ENCODE measurements at regions not wholly inside any gene's neighbourhood (a gene's known extent, or its start where the extent isn't known, plus 50 kb on each side); places are given as distances from the start of the nearest gene placed in this dataset.

DNA sequence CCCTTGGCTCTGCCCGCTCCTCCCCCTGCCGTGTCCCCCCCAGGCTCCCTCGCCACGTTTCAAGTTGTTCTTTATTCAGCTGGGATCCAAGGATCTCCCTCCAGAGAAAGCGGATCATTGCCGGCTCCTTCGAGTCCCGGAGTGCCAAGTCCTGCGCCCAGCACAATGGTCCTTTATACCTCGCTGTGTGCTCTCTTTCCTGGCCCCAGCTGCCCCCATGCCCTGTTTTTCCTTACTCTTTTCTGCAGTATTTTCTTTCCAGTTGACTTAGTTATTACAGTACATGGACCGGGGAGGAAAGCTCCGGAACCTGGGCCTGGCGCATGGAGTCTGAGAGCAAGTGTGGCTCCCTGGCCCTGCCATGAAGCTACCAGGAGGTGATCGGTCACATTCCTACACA lies 88.1 kb upstream of the KMT2C start:
- intact Hi-C loops (cut with DNase I; ENCODE audit: low total_unique reads): no loop called here
- no peak for DNase-seq
- H3K9me3 ChIP-seq: no peaks in the 10 kb centered on the region
- H3K27me3 ChIP-seq: no peaks in the 10 kb centered on the region
- TF ChIP-seq CTCF (IDR thresholded peaks at IDR 0.05) (no peak), POLR2A (IDR thresholded peaks at IDR 0.05) (no peak)
- no peak overlapping the region for H3K4me3 ChIP-seq
- H3K4me1 ChIP-seq: no peaks in the 10 kb centered on the region
- H3K27ac ChIP-seq: no peak overlapping the region
- no peaks in the 10 kb centered on the region for H3K36me3 ChIP-seq

DNA sequence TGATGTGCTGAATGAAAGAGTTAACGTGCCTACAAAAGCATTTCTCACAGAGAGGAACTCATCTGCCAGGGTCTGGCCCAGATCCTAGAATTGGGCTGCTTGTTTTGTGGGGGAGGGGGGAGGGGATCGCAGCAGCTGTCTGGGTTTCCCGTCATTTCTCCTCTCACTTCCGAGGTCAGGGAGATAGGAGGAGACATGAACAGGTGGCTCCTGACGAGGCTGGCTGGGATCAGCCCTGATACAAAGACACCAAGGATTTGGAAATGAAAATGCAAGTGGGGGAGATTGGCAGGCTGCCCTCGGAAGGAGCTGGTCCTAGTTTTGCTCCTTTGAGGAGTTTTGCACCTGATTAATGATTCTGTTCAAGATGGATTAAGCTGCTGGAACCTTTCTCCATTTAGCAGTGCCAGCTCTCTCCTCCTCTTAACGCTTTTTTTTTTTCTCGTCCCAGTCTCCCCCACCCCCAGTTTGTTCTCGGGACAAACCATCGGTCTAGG lies 86.8 kb upstream of the KMT2C start:
- Histone ChIP-seq H3K27ac (no peak overlapping the region), H3K4me1 (no peaks in the 10 kb centered on the region), H3K36me3 (no peaks in the 10 kb centered on the region), H3K9me3 (no peaks in the 10 kb centered on the region), H3K4me3 (peak overlapping the region in 1 of 2 donors; percentile 20), H3K27me3 (no peaks in the 10 kb centered on the region)
- peak; percentile 19 to 20 for DNase-seq
- intact Hi-C loops (cut with DNase I; ENCODE audit: low total_unique reads): no loop called here
- no peak for TF ChIP-seq CTCF (IDR thresholded peaks at IDR 0.05)
- TF ChIP-seq POLR2A (IDR thresholded peaks at IDR 0.05): no peak

DNA sequence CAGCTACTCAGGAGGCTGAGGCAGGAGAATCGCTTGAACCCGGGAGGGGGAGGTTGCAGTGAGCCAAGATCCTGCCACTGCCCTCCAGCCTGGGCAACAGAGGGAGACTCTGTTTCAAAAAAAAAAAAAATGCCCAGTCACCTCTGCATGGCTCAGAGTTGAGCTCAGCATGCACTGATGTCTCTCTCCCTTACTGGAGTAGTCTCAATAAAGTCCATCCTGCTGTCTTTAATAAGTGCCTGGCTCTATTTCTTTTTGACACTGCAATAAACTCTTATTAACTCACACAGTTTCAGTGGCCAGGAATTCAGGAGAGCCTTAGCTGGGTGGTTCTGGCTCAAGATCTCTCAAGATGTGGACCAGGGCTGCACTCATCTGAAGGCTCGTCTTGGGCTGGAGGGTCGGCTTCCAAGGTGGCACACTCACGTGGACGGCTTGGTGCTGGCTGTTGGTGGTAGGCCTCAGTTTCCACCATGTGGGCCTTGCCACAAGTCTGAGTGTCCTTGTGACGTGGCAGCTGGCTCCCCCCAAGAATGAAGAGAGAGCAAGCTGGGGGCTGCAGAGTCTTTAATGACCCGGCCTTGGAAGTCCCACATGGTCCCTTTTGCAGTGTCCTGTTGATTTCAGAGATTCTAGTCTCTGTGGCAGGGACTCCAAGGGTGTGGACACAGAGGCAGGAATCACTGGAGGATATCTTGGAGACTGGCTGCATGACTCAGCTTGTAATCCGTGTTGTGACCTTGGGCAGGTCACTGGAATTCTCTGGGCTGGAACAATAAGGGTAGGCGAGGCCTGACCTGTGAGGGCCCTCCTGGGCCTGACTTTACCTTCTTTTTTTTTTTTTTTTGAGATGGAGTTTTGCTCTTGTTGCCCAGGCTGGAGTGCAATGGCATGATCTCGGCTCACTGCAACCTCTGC lies 85.9 kb upstream of the KMT2C start:
- DNase-seq: no peak
- no peaks in the 10 kb centered on the region for H3K4me1 ChIP-seq
- H3K4me3 ChIP-seq: no peak overlapping the region
- TF ChIP-seq POLR2A (IDR thresholded peaks at IDR 0.05) (no peak), CTCF (IDR thresholded peaks at IDR 0.05) (no peak)
- no peaks in the 10 kb centered on the region for H3K27me3 ChIP-seq
- no peak overlapping the region for H3K27ac ChIP-seq
- no peaks in the 10 kb centered on the region for H3K36me3 ChIP-seq
- H3K9me3 ChIP-seq: no peaks in the 10 kb centered on the region
- intact Hi-C loops (cut with DNase I; ENCODE audit: low total_unique reads): no loop called here

DNA sequence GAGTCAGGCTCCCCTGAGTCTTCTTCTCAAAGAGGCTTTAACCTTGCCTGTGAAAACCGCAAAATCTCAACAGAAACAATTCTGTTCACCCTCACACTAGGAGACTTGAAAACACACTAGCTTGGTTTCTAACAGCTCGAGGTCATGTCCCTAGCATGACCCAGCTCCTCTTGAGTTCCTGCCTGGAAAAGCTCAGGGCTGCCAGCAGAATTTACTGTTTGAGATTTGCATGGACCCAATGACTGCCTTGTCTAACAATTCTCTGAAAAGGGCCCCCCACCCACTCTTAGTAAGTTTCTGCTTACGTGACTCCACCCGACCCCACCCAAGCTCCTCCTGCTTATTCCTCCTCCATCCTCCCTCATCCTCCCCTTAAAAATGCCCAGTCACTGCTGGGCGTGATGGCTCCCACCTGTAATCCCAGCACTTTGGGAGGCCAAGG lies 85.1 kb upstream of the KMT2C start:
- H3K36me3 ChIP-seq: no peaks in the 10 kb centered on the region
- DNase-seq: no peak
- no peak overlapping the region for H3K4me3 ChIP-seq
- H3K9me3 ChIP-seq: no peaks in the 10 kb centered on the region
- no peaks in the 10 kb centered on the region for H3K27me3 ChIP-seq
- no peak for TF ChIP-seq CTCF (IDR thresholded peaks at IDR 0.05)
- no peak for TF ChIP-seq POLR2A (IDR thresholded peaks at IDR 0.05)
- no peak overlapping the region for H3K27ac ChIP-seq
- intact Hi-C loops (cut with DNase I; ENCODE audit: low total_unique reads): no loop called here
- no peaks in the 10 kb centered on the region for H3K4me1 ChIP-seq

GRCh38 chr7:152519290-152519689 lies 83.5 kb upstream of the KMT2C start:
- H3K27ac ChIP-seq: no peak overlapping the region
- no peaks in the 10 kb centered on the region for H3K36me3 ChIP-seq
- H3K4me3 ChIP-seq: no peak overlapping the region
- H3K4me1 ChIP-seq: no peaks in the 10 kb centered on the region
- DNase-seq: no peak
- intact Hi-C loops (cut with DNase I; ENCODE audit: low total_unique reads): no loop called here
- H3K27me3 ChIP-seq: no peaks in the 10 kb centered on the region
- no peaks in the 10 kb centered on the region for H3K9me3 ChIP-seq
- TF ChIP-seq POLR2A (IDR thresholded peaks at IDR 0.05): no peak

Measured in uterus (tissue), 3 donors.